Kidney capillary endothelial cell (primary cell): ENCODE measurements at regions not wholly inside any gene's neighbourhood (a gene's known extent, or its start where the extent isn't known, plus 50 kb on each side); places are given as distances from the start of the nearest gene placed in this dataset.
"Not testable (repeated sequence)": the region's sequence is repeated elsewhere in the genome, so short reads cannot be mapped to it uniquely, and the experiment has no call there.

ENCODE experiments used
- DNase-seq: peaks from one replicate; pipeline ENCODE4 v3.0.0-alpha.2; 2018; ENCODE audit warnings: low spot score

- no peak for DNase-seq
These were observed 101.1 kb upstream of the SCAF8 start for GRCh38 chr6:154632119-154632518.

DNA sequence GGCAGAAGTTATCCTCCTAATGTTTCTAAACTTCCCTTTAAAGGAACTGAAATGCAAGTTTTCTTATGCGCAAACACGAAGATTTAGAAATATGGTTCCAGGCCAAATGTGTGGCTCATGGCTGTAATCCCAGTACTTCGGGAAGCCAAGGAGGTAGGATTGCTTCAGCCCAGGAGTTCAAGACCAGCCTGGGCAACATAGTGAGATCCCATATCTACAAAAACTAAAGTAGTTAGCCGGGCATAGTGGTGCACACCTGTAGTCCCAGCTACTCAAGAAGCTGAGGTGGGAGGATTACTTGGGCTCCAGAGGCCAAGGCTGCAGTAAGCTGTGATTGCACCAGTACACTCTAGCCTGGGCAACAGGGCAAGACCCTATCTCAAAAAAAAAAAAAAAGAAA lies 95.8 kb upstream of the SCAF8 start:
- no peak for DNase-seq

GRCh38 chr6:154638369-154638768 lies 94.8 kb upstream of the SCAF8 start:
- DNase-seq, result peak; percentile 23

GRCh38 chr6:154639196-154639595 lies 94.0 kb upstream of the SCAF8 start:
- DNase-seq, result not testable (repeated sequence)

GRCh38 chr6:154648188-154648887 lies 84.9 kb upstream of the SCAF8 start:
- DNase-seq, result no peak

DNA sequence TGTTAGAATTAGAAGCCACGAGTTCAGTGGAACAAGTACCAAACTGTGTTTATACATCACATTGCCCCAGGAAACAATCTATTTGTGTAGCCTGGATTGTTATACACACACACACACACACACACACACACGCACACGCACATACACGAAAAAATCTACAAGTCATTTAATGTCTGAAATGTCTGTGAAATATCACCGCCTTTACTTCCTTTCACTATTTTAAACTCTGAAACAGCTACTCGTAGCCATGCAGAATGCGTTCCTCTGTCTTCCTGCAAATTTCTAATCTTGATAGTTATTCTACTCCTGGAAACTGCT lies 84.4 kb upstream of the SCAF8 start:
- DNase-seq, result no peak

DNA sequence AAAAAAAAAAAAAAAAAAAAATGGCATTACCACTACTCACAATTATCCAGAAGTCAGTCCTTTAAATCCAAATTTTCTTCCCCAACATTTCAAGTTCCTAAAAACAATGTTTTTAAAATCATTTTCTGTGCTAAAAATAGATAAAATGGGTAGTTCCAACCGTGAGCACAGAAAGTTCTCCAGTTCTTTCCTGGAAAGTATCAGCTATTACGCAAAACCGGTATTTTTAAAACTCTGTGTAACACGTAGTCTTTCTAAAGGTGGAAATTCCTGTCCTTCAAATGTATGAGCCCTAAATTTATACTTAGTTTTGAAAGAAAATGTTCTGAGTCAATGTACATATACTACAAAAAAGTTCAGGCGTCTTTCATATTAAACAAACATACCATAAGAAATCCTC lies 83.5 kb upstream of the SCAF8 start:
- DNase-seq, result no peak

DNA sequence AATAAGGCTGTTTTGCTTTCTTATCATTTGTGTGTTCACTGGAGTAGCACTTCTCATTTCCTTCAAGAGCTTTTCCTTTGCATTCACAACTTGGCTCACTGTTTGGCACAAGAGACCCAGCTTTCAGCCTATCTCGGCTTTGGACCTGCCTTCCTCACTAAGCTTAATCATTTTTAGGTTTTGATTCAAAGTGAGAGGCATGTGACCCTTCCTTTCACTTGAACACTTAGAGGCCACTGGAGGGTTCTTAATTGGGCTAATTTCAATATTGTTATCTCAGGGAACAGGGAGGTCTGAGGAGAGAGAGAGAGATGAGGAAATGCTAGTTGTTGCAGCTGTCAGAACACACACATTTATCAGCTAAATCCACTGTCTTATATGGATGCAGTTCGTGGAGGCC lies 82.9 kb upstream of the SCAF8 start:
- DNase-seq, result no peak

DNA sequence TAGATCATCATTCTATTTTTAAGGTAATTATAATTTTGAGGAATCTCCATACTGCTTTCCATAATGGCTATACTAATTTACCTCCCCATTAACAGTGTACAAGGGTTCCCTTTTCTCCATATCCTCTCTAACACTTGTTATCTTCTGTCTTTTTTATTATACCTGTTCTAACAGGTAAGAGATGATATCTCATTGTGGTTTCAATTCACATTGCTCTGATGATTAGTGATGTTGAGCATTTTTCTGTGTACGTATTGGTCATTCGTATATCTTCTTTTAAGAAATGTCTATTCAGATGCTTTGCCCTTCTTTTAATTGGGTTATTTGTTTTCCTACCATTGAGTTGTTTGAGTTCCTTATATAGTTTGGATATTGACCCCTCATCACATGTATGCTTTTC lies 81.6 kb upstream of the SCAF8 start:
- DNase-seq, result no peak

GRCh38 chr6:154653385-154653784 lies 79.8 kb upstream of the SCAF8 start:
- DNase-seq, result no peak

DNA sequence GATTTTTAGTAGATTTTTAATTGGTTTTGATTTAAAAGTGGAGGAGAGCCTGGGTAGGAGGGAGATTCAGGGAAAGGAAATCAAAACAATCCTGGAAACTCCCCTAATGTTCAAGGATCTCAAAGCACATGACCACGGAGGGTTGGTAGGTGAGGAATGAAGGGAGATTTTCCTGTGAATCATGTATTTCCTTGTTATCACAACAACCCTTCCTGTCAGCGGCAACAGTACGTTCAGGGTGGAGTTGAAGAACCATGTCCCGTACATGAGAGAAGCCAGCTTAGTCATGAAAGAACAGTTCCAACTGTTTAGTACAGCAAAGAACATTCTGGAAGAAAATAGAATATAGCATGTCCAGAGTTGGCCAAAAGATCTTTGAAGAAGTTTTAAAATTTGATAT lies 79.4 kb upstream of the SCAF8 start:
- DNase-seq, result peak; percentile 83

DNA sequence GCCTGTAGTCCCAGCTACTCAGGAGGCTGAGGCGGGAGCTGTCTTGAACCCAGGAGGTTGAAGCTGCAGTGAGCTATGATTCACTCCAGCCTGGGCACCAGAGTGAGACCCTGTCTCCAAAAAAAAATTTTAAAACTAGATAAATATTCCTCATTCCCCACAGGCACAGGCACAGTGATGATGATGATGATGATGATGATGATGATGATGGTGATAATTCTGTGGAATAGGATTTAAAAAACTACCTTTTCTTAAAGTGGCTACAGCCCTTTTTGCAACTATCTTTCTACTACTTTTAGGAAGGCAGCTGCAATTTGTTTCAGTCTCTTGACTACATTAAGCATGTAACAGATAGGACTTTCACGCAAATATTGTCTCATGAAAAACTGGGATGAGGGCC lies 76.6 kb upstream of the SCAF8 start:
- no peak for DNase-seq

- DNase-seq, result no peak
These were observed 71.4 kb upstream of the SCAF8 start for GRCh38 chr6:154661768-154662167.

DNA sequence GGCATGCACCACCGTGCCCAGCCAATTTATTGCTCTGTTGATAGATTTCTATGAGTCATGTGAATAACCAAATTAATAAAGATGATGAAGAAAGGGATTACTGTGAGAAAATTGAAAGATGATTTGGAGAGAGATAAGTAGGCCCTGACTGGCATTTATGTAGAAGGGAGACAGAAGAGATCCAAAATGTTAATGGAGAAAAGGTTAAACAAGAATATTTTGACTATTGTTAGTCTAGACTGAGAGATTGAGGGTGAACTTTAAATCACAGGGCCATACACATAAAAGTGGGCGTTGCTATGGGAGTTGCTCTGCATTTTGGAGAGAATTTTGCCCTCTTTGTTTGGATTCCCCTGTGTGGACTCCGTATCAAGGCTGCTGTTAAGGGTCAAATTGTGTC lies 68.9 kb upstream of the SCAF8 start:
- no peak for DNase-seq

GRCh38 chr6:154668156-154668555 lies 65.1 kb upstream of the SCAF8 start:
- DNase-seq, result no peak

DNA sequence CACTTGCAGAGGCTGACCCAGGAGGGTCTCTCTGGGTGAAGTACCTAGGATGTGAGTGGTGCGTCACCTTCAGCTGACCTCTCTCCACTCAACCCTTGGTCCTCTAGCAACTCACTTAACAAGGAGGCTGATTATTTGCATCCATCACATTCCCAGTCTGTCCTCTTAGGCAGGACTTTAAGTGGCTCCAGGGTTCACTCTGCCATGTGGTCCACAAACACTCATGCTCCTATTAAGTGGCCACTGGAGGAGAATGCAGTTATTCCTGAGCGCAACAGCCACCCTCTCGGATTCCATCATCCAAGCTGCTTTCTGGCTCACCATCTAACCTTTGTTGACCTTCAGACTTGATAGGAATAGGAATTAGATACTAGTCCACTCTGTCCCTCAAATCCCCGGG lies 61.1 kb upstream of the SCAF8 start:
- DNase-seq, result no peak

- no peak for DNase-seq
These were observed 59.3 kb upstream of the SCAF8 start for GRCh38 chr6:154673919-154674318.

- peak; percentile 94 for DNase-seq
These were observed 57.6 kb upstream of the SCAF8 start for GRCh38 chr6:154675602-154676088.

- no peak for DNase-seq
These were observed 50.5 kb upstream of the SCAF8 start for GRCh38 chr6:154682633-154683125.
